HepG2 (cell line): ENCODE measurements at regions not wholly inside any gene's neighbourhood (a gene's known extent, or its start where the extent isn't known, plus 50 kb on each side); places are given as distances from the start of the nearest gene placed in this dataset.

Experiments used
- ATAC-seq: fragments of 200-7000 bp; cut with Tn5 transposase; 3 replicates; pipeline ENCODE4 v1.9.1; 2020; ENCODE audit warnings: mild to moderate bottlenecking, moderate library complexity
- BruUV-seq: library from RNA; stranded (reverse); fragments of 400-500 nt; replicated peaks from 2 replicates; lab custom pipeline; 2021; lab: Mats Ljungman, UMichigan
- CTCF ChIA-PET: fragments of 300-600 bp; formaldehyde crosslinking; extraction: SDS; loops from one replicate; lab custom pipeline; 2021; ENCODE audit warnings: low total read pairs, inconsistent platforms, low intra/inter-chr PET ratio; lab: Yijun Ruan, JAX
- POLR2A ChIA-PET: fragments of 350-600 bp; sonication (Branson Sonifier 250); formaldehyde crosslinking; loops from one replicate; lab custom pipeline; 2020; ENCODE audit warnings: antibody characterized with exemption, inconsistent platforms; lab: Yijun Ruan, JAX
- DNase-seq: peaks from one replicate; pipeline ENCODE4 v3.0.0-alpha.2; 2015; ENCODE audit warnings: low spot score
- FAIRE-seq: peaks from 3 replicates; lab custom pipeline; 2011; peaks lifted over from hg19 to GRCh38; lab: Jason Lieb, UNC
- H2AFZ ChIP-seq: one replicate; pipeline ENCODE4 v1.6.1; 2011; ENCODE audit warnings: low read length, inconsistent platforms
- H3K27ac ChIP-seq: fragments of 300-600 bp; 3 replicates; pipeline ENCODE4 v1.8.0; 2011; ENCODE audit warnings: mixed run types, mild to moderate bottlenecking, mixed read lengths, low read length, inconsistent platforms; ENCODE audit not compliant: insufficient read depth; ENCODE audit errors: extremely low read length
- H3K27me3 ChIP-seq, 2 experiments: fragments of 200-600 bp in 1 of 2; 2 replicates in 1 of 2; 3 replicates in 1 of 2; pipeline versions ENCODE4 v1.6.0 to v1.8.0; 2011; ENCODE audit warnings: low read length in 2 of 2, mild to moderate bottlenecking in 2 of 2, moderate library complexity in 2 of 2, inconsistent platforms in 1 of 2; ENCODE audit not compliant: insufficient read depth in 2 of 2, control insufficient read depth in 1 of 2
- H3K36me3 ChIP-seq, 2 experiments: fragments of 200-600 bp in 1 of 2; replicated peaks in 1 of 2; 2 replicates in 1 of 2; 3 replicates in 1 of 2; pipeline versions ENCODE4 v1.5.1 to v1.8.0; 2011; ENCODE audit warnings: low read length in 2 of 2, inconsistent platforms in 1 of 2; ENCODE audit not compliant: insufficient read depth in 2 of 2, control insufficient read depth in 1 of 2
- H3K4me1 ChIP-seq: 2 replicates; pipeline ENCODE4 v1.5.1; 2012; ENCODE audit warnings: low read length, inconsistent platforms; ENCODE audit not compliant: insufficient read depth
- H3K4me2 ChIP-seq: 2 replicates; pipeline ENCODE4 v1.6.0; 2011; ENCODE audit warnings: low read depth, low read length, inconsistent platforms
- H3K4me3 ChIP-seq, 3 experiments: fragments of 200-600 bp in 1 of 3; sonication (generic), shearing (Covaris generic) in 1 of 3; replicated peaks in 1 of 3; 2 replicates each; pipeline ENCODE4 v1.5.1; 2011 to 2016; ENCODE audit warnings: low read length in 3 of 3, inconsistent platforms in 2 of 3, low read depth in 2 of 3, mild to moderate bottlenecking in 2 of 3, control low read depth in 1 of 3, mixed read lengths in 1 of 3; ENCODE audit not compliant: insufficient read depth in 1 of 3
- H3K79me2 ChIP-seq: one replicate; pipeline ENCODE4 v1.6.1; 2011; ENCODE audit warnings: low read length, inconsistent platforms; ENCODE audit not compliant: insufficient read depth
- H3K9ac ChIP-seq: 2 replicates; pipeline ENCODE4 v1.6.0; 2011; ENCODE audit warnings: mild to moderate bottlenecking, low read depth, low read length, inconsistent platforms; ENCODE audit not compliant: insufficient read depth
- H3K9me3 ChIP-seq: 2 replicates; pipeline ENCODE4 v1.5.1; 2012; ENCODE audit warnings: mild to moderate bottlenecking, low read length
- H4K20me1 ChIP-seq: 2 replicates; pipeline ENCODE4 v1.6.0; 2011; ENCODE audit warnings: inconsistent platforms, mild to moderate bottlenecking, low read length, moderate library complexity; ENCODE audit not compliant: insufficient read depth
- ATF7 ChIP-seq, 2 experiments: fragments of 450-650 bp in 1 of 2; sonication (generic) in 1 of 2; formaldehyde crosslinking in 1 of 2; IDR thresholded peaks; 2 replicates each; pipeline versions ENCODE4 v1.4.0 to v1.6.1; 2016 to 2020; ENCODE audit warnings: antibody characterized with exemption in 1 of 2, mild to moderate bottlenecking in 1 of 2, missing genetic modification reagents in 1 of 2
- BCL6 ChIP-seq: IDR thresholded peaks from 2 replicates; pipeline ENCODE4 v1.6.1; 2016; ENCODE audit warnings: missing genetic modification reagents, missing compliant biosample characterization
- CEBPB ChIP-seq: IDR thresholded peaks from 2 replicates; pipeline ENCODE4 v1.6.1; 2011; ENCODE audit warnings: low read depth, low read length, improper control_type of control experiment, borderline replicate concordance
- CENPX ChIP-seq: sonication (generic); formaldehyde crosslinking; IDR thresholded peaks from 2 replicates; pipeline ENCODE4 v1.9.0; 2021; ENCODE audit warnings: mild to moderate bottlenecking, missing genetic modification reagents, moderate library complexity
- HOMEZ ChIP-seq: IDR thresholded peaks from 2 replicates; pipeline ENCODE4 v1.6.1; 2016; ENCODE audit warnings: low read depth
- MED1 ChIP-seq: sonication (generic); formaldehyde crosslinking; IDR thresholded peaks from 2 replicates; pipeline ENCODE4 v1.4.0; 2020; ENCODE audit warnings: missing genetic modification reagents
- NFKB2 ChIP-seq: sonication (generic); formaldehyde crosslinking; IDR thresholded peaks from 2 replicates; pipeline ENCODE4 v1.4.0; 2020; ENCODE audit warnings: missing genetic modification reagents, borderline replicate concordance
- PREB ChIP-seq: sonication (generic); formaldehyde crosslinking; IDR thresholded peaks from 2 replicates; pipeline ENCODE4 v1.4.0; 2020; ENCODE audit warnings: missing genetic modification reagents
- RBM22 ChIP-seq: fragments of 200-400 bp; formaldehyde crosslinking; optimal IDR thresholded peaks from 2 replicates; pipeline ENCODE3; 2017; ENCODE audit warnings: mild to moderate bottlenecking, low read length, moderate library complexity
- SAFB2 ChIP-seq: sonication (generic); formaldehyde crosslinking; IDR thresholded peaks from 2 replicates; pipeline ENCODE4 v1.5.1; 2020; ENCODE audit warnings: missing genetic modification reagents, low read depth, mild to moderate bottlenecking, borderline replicate concordance
- SMC3 ChIP-seq: IDR thresholded peaks from 2 replicates; pipeline ENCODE4 v1.6.1; 2011; ENCODE audit warnings: low read length, improper control_type of control experiment
- SP1 ChIP-seq, 2 experiments: fragments of 450-650 bp in 1 of 2; sonication (generic) in 1 of 2; formaldehyde crosslinking in 1 of 2; IDR thresholded peaks; 2 replicates each; pipeline versions ENCODE4 v1.4.0 to v1.6.1; 2016 to 2020; ENCODE audit warnings: missing genetic modification reagents in 1 of 2
- ZBTB43 ChIP-seq: sonication (generic); formaldehyde crosslinking; conservative IDR thresholded peaks from 2 replicates; pipeline ENCODE4 v1.4.0; 2020; ENCODE audit warnings: missing genetic modification reagents
- ZNF570 ChIP-seq: sonication (generic); formaldehyde crosslinking; IDR thresholded peaks from 2 replicates; pipeline ENCODE4 v1.4.0; 2020; ENCODE audit warnings: mild to moderate bottlenecking, missing genetic modification reagents, borderline replicate concordance
- ZNF598 ChIP-seq: sonication (generic); formaldehyde crosslinking; IDR thresholded peaks from 2 replicates; pipeline ENCODE4 v1.5.1; 2020; ENCODE audit warnings: mild to moderate bottlenecking, missing genetic modification reagents, borderline replicate concordance
- ZNF652 ChIP-seq: IDR thresholded peaks from 2 replicates; pipeline ENCODE4 v1.6.1; 2016; ENCODE audit warnings: low read depth, borderline replicate concordance
- WGBS: methylation state at CpG from one replicate; pipeline ENCODE4 v1.1.6; 2017; ENCODE audit warnings: low lambda C conversion rate; 5-methylcytosine and 5-hydroxymethylcytosine counted together
- in situ Hi-C: cut with HindIII; loops from 2 replicates; pipeline ENCODE4 v1.10.0; 2017; ENCODE audit warnings: low pct_unique_long_range_greater_than_20kb; ENCODE audit not compliant: extremely low pct_ligation_motif_present
- intact Hi-C: fragments of 100-400 bp; cut with micrococcal nuclease; formaldehyde crosslinking; loops from one replicate; pipeline ENCODE4 v1.10.0; 2022; ENCODE audit not compliant: unreplicated experiment

GRCh38 chr13:88071371-88071770 lies 400.2 kb downstream of the SLITRK5 start (continued):
- no peak for TF ChIP-seq PREB (CRISPR knock-in tag)

- no peaks in the 10 kb centered on the region for H3K4me1 ChIP-seq
Observed at GRCh38 chr13:88074794-88075510, 403.8 kb downstream of the SLITRK5 start.

DNA sequence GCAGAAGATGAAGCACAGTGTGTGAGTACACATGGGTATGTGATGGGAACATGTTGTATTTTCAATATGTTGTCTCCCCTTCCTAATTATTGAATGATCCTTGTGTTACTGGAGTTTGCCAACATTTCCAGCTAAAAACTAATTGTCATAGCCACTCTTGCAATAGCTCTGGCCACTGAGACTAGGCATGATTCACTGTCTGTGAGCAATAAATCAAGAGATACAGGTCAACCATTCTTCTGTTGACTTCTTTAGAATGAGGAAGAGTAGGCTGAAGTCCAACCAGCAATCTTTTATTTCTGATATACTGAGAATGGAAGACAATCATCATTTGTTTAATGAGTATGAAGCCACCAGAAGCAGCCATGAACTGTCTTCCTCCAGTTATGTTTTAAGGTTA lies 413.9 kb downstream of the SLITRK5 start:
- Histone ChIP-seq H3K9ac (no peak overlapping the region), H3K4me1 (no peaks in the 10 kb centered on the region), H3K4me2 (no peak overlapping the region), H2AFZ (no peak overlapping the region), H3K27ac (no peak overlapping the region), H3K27me3 (no peaks in the 10 kb centered on the region), H3K79me2 (no peaks in the 10 kb centered on the region), H3K9me3 (peaks cover 23% of the 10 kb centered on the region), H3K36me3 (no peaks in the 10 kb centered on the region), H4K20me1 (no peaks in the 10 kb centered on the region), H3K4me3 (no peak overlapping the region)
- ChIA-PET POLR2A (no interaction called here), CTCF (no interaction called here)
- BruUV-seq = no TSS peak
- DNase-seq (no peak), FAIRE-seq (no peak), ATAC-seq (no peak)
- intact Hi-C loops = no loop called here
- in situ Hi-C loops = no loop called here
- TF ChIP-seq ZNF652 (CRISPR knock-in tag) (no peak), ZNF598 (no peak), ZBTB43 (no peak), SAFB2 (CRISPR knock-in tag) (no peak), SP1 (IDR thresholded peaks at IDR 0.05) (no peak), SP1 (CRISPR knock-in tag; IDR thresholded peaks at IDR 0.05) (no peak), SMC3 (no peak), RBM22 (no peak), CENPX (CRISPR knock-in tag) (no peak), HOMEZ (CRISPR knock-in tag) (no peak), MED1 (CRISPR knock-in tag) (no peak)

More at GRCh38 chr13:88074794-88075510, 403.8 kb downstream of the SLITRK5 start:
- 7% methylated on average over 5 of the region's 5 CpGs for WGBS
- intact Hi-C loops = no loop called here
- Histone ChIP-seq H3K79me2 (no peaks in the 10 kb centered on the region), H3K9me3 (peaks cover 10% of the 10 kb centered on the region), H3K9ac (no peak overlapping the region), H3K27me3 (no peaks in the 10 kb centered on the region), H3K4me2 (no peak overlapping the region), H3K36me3 (no peaks in the 10 kb centered on the region), H4K20me1 (no peaks in the 10 kb centered on the region), H2AFZ (no peak overlapping the region), H3K4me3 (no peak overlapping the region), H3K27ac (no peak overlapping the region)
- FAIRE-seq (no peak), ATAC-seq (no peak), DNase-seq (no peak)
- CTCF ChIA-PET = no interaction called here
- in situ Hi-C loops = loop anchor here (25.0 kb wide), 1 partner anchor 987 kb away; no protein-coding TSS in a partner anchor
- BruUV-seq = no TSS peak
- no peak for TF ChIP-seq ZNF570 (CRISPR knock-in tag)
- TF ChIP-seq BCL6 (CRISPR knock-in tag) = no peak
- TF ChIP-seq CEBPB = peak; percentile 9; the same call in 1 of the 2 replicates
- peak; percentile 19; the same call in 1 of the 2 replicates for TF ChIP-seq ATF7 (IDR thresholded peaks at IDR 0.05)
- TF ChIP-seq ATF7 (CRISPR knock-in tag; IDR thresholded peaks at IDR 0.05) = no peak
- no peak for TF ChIP-seq NFKB2 (CRISPR knock-in tag)
- POLR2A ChIA-PET = no interaction called here
